Amniotic epithelial cell (primary cell): ENCODE measurements at regions not wholly inside any gene's neighbourhood (a gene's known extent, or its start where the extent isn't known, plus 50 kb on each side); places are given as distances from the start of the nearest gene placed in this dataset.

Source experiments
- DNase-seq: peaks from one replicate; pipeline ENCODE4 v3.0.0-alpha.2; 2010; ENCODE audit warnings: low read depth

GRCh38 chr2:160956243-160956802 lies 203.9 kb upstream of the TANK start:
- DNase-seq: no peak

- peak; percentile 8 for DNase-seq
Measured at GRCh38 chr2:160963957-160964356, 196.3 kb upstream of the TANK start.

GRCh38 chr2:160967523-160967922 lies 192.7 kb upstream of the TANK start:
- no peak for DNase-seq

GRCh38 chr2:160968183-160968582 lies 192.0 kb upstream of the TANK start:
- DNase-seq: peak; percentile 53

- DNase-seq: peak; percentile 85
Measured at GRCh38 chr2:160970052-160970965, 189.9 kb upstream of the TANK start.

GRCh38 chr2:160973991-160974390 lies 186.2 kb upstream of the TANK start:
- DNase-seq: no peak

GRCh38 chr2:160974803-160975202 lies 185.4 kb upstream of the TANK start:
- DNase-seq: no peak

- DNase-seq: no peak
Measured at GRCh38 chr2:160976797-160977196, 183.4 kb upstream of the TANK start.

GRCh38 chr2:160977376-160977775 lies 182.9 kb upstream of the TANK start:
- no peak for DNase-seq

GRCh38 chr2:160977854-160978253 lies 182.4 kb upstream of the TANK start:
- no peak for DNase-seq

GRCh38 chr2:160984426-160985077 lies 175.7 kb upstream of the TANK start:
- no peak for DNase-seq

- no peak for DNase-seq
Measured at GRCh38 chr2:160989778-160990177, 170.4 kb upstream of the TANK start.

- DNase-seq: no peak
Measured at GRCh38 chr2:160993654-160994061, 166.6 kb upstream of the TANK start.

- peak; percentile 94 for DNase-seq
Measured at GRCh38 chr2:160994141-160995002, 165.9 kb upstream of the TANK start.

- DNase-seq: no peak
Measured at GRCh38 chr2:160996584-160996983, 163.6 kb upstream of the TANK start.

GRCh38 chr2:161004379-161004778 lies 155.8 kb upstream of the TANK start:
- DNase-seq: peak; percentile 21

- DNase-seq: peak; percentile 70
Measured at GRCh38 chr2:161005170-161005569, 155.1 kb upstream of the TANK start.

GRCh38 chr2:161008311-161008710 lies 151.9 kb upstream of the TANK start:
- no peak for DNase-seq

GRCh38 chr2:161010503-161011015 lies 149.7 kb upstream of the TANK start:
- no peak for DNase-seq

- DNase-seq: peak; percentile 69
Measured at GRCh38 chr2:161017780-161018470, 142.3 kb upstream of the TANK start.

- peak; percentile 90 for DNase-seq
Measured at GRCh38 chr2:161019311-161019710, 140.9 kb upstream of the TANK start.
